NOMO-1 treated with dmso at 0.1 percent for 144 hours (cell line): ENCODE measurements at regions not wholly inside any gene's neighbourhood (a gene's known extent, or its start where the extent isn't known, plus 50 kb on each side); places are given as distances from the start of the nearest gene placed in this dataset.
"Not testable (repeated sequence)": the region's sequence is repeated elsewhere in the genome, so short reads cannot be mapped to it uniquely, and the experiment has no call there.

Experiments used
- DNase-seq: peaks from one replicate; lab custom pipeline; 2025; ENCODE audit not compliant: unreplicated experiment; lab: John Stamatoyannopoulos, UW

- DNase-seq = no peak
These were observed 81.1 kb downstream of the CD200R1L start for GRCh38 chr3:112765531-112765930.

GRCh38 chr3:112763258-112763657 is 83.4 kb downstream of the CD200R1L start:
- DNase-seq = no peak

GRCh38 chr3:112761062-112761638 is 85.5 kb downstream of the CD200R1L start:
- no peak for DNase-seq

GRCh38 chr3:112759681-112760080 is 87.0 kb downstream of the CD200R1L start:
- no peak for DNase-seq

- DNase-seq = no peak
These were observed 87.5 kb downstream of the CD200R1L start for GRCh38 chr3:112759210-112759609.

GRCh38 chr3:112757197-112757596 is 89.5 kb downstream of the CD200R1L start:
- no peak for DNase-seq

GRCh38 chr3:112755845-112756613 is 90.6 kb downstream of the CD200R1L start:
- peak; percentile 38 for DNase-seq

GRCh38 chr3:112755046-112755445 is 91.6 kb downstream of the CD200R1L start:
- DNase-seq = not testable (repeated sequence)

- DNase-seq = no peak
These were observed 94.8 kb downstream of the CD200R1L start for GRCh38 chr3:112751564-112752512.

GRCh38 chr3:112751061-112751460 is 95.6 kb downstream of the CD200R1L start:
- no peak for DNase-seq

GRCh38 chr3:112747624-112748023 is 99.0 kb downstream of the CD200R1L start:
- no peak for DNase-seq

- no peak for DNase-seq
These were observed 99.9 kb downstream of the CD200R1L start for GRCh38 chr3:112746675-112747280.

- no peak for DNase-seq
These were observed 101.0 kb downstream of the CD200R1L start for GRCh38 chr3:112745567-112746248.

- DNase-seq = no peak
These were observed 101.7 kb downstream of the CD200R1L start for GRCh38 chr3:112744825-112745566.

- DNase-seq = no peak
These were observed 102.6 kb downstream of the CD200R1L start for GRCh38 chr3:112744106-112744505.

- no peak for DNase-seq
These were observed 102.0 kb upstream of the CCDC80 start for GRCh38 chr3:112742934-112743333.

GRCh38 chr3:112741983-112742382 is 101.0 kb upstream of the CCDC80 start:
- no peak for DNase-seq

GRCh38 chr3:112740835-112741234 is 99.9 kb upstream of the CCDC80 start:
- no peak for DNase-seq

GRCh38 chr3:112739252-112739965 is 98.5 kb upstream of the CCDC80 start:
- DNase-seq = no peak
